ENCODE measurements at regions not wholly inside any gene's neighbourhood (a gene's known extent, or its start where the extent isn't known, plus 50 kb on each side); places are given as distances from the start of the nearest gene placed in this dataset.

GRCh38 chr2:52210611-52211010 lies 1178.7 kb upstream of the NRXN1 start:
- POLR2A ChIA-PET: no interaction called here
- no peak overlapping the region for H3K4me3 ChIP-seq (ENCODE audit: low read depth, low read length)
- H3K9me3 ChIP-seq (ENCODE audit: control insufficient read depth, insufficient read depth, low read length): no peaks in the 10 kb centered on the region
- TF ChIP-seq, protein P1, sequence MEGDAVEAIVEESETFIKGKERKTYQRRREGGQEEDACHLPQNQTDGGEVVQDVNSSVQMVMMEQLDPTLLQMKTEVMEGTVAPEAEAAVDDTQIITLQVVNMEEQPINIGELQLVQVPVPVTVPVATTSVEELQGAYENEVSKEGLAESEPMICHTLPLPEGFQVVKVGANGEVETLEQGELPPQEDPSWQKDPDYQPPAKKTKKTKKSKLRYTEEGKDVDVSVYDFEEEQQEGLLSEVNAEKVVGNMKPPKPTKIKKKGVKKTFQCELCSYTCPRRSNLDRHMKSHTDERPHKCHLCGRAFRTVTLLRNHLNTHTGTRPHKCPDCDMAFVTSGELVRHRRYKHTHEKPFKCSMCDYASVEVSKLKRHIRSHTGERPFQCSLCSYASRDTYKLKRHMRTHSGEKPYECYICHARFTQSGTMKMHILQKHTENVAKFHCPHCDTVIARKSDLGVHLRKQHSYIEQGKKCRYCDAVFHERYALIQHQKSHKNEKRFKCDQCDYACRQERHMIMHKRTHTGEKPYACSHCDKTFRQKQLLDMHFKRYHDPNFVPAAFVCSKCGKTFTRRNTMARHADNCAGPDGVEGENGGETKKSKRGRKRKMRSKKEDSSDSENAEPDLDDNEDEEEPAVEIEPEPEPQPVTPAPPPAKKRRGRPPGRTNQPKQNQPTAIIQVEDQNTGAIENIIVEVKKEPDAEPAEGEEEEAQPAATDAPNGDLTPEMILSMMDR (IDR thresholded peaks at IDR 0.05; ENCODE audit: low read depth, low read length): no peak
- no peak overlapping the region for H3K27ac ChIP-seq (ENCODE audit: low read depth, low read length)
- no peak for DNase-seq (ENCODE audit: low read depth, low spot score)
- H3K27me3 ChIP-seq (ENCODE audit: control insufficient read depth, insufficient read depth, low read length): no peaks in the 10 kb centered on the region
- CTCF ChIA-PET: no interaction called here

DNA sequence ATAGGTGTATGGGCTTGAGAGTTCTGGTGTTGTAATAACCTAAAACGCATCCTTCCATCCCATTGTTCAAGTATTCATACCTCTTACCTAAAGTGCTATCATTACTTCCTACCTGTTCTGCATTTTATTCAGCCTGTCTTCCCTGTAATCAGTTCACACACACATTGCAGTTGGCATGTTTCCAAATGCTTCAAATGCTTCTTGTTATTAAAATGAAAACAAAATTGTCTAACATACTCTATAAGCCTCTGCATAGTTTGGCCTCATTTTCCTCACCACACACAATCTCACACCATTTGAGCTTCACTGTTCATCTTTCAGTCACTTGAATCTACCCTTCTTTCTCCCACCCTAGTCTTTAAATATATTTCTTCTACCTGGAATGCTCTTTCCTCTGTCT lies 1178.2 kb upstream of the NRXN1 start:
- no peaks in the 10 kb centered on the region for H3K27me3 ChIP-seq (ENCODE audit: control insufficient read depth, insufficient read depth, low read length)
- TF ChIP-seq, protein P1 (IDR thresholded peaks at IDR 0.05; ENCODE audit: low read depth, low read length): no peak
- H3K4me3 ChIP-seq (ENCODE audit: low read depth, low read length): no peak overlapping the region
- no peak for DNase-seq (ENCODE audit: low read depth, low spot score)
- CTCF ChIA-PET: no interaction called here
- H3K9me3 ChIP-seq (ENCODE audit: control insufficient read depth, insufficient read depth, low read length): no peaks in the 10 kb centered on the region
- POLR2A ChIA-PET: no interaction called here
- no peak overlapping the region for H3K27ac ChIP-seq (ENCODE audit: low read depth, low read length)

- ChIA-PET POLR2A (no interaction called here), CTCF (no interaction called here)
- no peak overlapping the region for H3K4me3 ChIP-seq (ENCODE audit: low read depth, low read length)
- TF ChIP-seq, protein P1 (IDR thresholded peaks at IDR 0.05; ENCODE audit: low read depth, low read length): no peak
- no peak overlapping the region for H3K27ac ChIP-seq (ENCODE audit: low read depth, low read length)
- H3K9me3 ChIP-seq (ENCODE audit: control insufficient read depth, insufficient read depth, low read length): no peaks in the 10 kb centered on the region
- no peak for DNase-seq (ENCODE audit: low read depth, low spot score)
- H3K27me3 ChIP-seq (ENCODE audit: control insufficient read depth, insufficient read depth, low read length): no peaks in the 10 kb centered on the region
These were observed 1162.4 kb upstream of the NRXN1 start for GRCh38 chr2:52194342-52194741.

GRCh38 chr2:52193804-52194203 lies 1161.9 kb upstream of the NRXN1 start:
- H3K9me3 ChIP-seq (ENCODE audit: control insufficient read depth, insufficient read depth, low read length): no peaks in the 10 kb centered on the region
- DNase-seq (ENCODE audit: low read depth, low spot score): no peak
- POLR2A ChIA-PET: no interaction called here
- TF ChIP-seq, protein P1 (IDR thresholded peaks at IDR 0.05; ENCODE audit: low read depth, low read length): no peak
- H3K27me3 ChIP-seq (ENCODE audit: control insufficient read depth, insufficient read depth, low read length): no peaks in the 10 kb centered on the region
- CTCF ChIA-PET: no interaction called here
- no peak overlapping the region for H3K27ac ChIP-seq (ENCODE audit: low read depth, low read length)
- no peak overlapping the region for H3K4me3 ChIP-seq (ENCODE audit: low read depth, low read length)

DNA sequence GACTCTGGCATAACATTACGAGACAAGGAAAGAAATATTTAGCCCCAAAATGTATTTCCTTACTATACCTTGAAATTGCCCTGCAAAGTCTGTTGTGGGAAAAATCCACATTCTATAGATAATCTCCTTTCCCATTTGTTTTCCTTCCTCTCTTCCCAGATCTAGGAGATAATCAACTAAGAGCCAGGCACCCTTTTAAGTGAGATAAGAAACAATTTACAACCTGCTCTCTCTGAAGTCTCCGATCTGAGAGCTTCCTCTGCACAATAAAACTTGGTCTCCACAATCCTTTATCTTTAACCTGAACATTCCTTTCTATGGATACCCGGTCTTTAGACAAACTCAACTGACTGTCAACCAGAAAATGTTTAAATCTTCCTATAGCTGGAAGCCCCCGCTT lies 1160.7 kb upstream of the NRXN1 start:
- CTCF ChIA-PET: no interaction called here
- Histone ChIP-seq H3K27me3 (ENCODE audit: control insufficient read depth, insufficient read depth, low read length) (no peaks in the 10 kb centered on the region), H3K4me3 (ENCODE audit: low read depth, low read length) (no peak overlapping the region), H3K27ac (ENCODE audit: low read depth, low read length) (no peak overlapping the region), H3K9me3 (ENCODE audit: control insufficient read depth, insufficient read depth, low read length) (no peaks in the 10 kb centered on the region)
- POLR2A ChIA-PET: no interaction called here
- no peak for DNase-seq (ENCODE audit: low read depth, low spot score)
- TF ChIP-seq, protein P1 (IDR thresholded peaks at IDR 0.05; ENCODE audit: low read depth, low read length): no peak

Measured in AG04450 (cell line).